ENCODE measurements at regions not wholly inside any gene's neighbourhood (a gene's known extent, or its start where the extent isn't known, plus 50 kb on each side); places are given as distances from the start of the nearest gene placed in this dataset.
"Not testable (repeated sequence)": the region's sequence is repeated elsewhere in the genome, so short reads cannot be mapped to it uniquely, and the experiment has no call there.

DNA sequence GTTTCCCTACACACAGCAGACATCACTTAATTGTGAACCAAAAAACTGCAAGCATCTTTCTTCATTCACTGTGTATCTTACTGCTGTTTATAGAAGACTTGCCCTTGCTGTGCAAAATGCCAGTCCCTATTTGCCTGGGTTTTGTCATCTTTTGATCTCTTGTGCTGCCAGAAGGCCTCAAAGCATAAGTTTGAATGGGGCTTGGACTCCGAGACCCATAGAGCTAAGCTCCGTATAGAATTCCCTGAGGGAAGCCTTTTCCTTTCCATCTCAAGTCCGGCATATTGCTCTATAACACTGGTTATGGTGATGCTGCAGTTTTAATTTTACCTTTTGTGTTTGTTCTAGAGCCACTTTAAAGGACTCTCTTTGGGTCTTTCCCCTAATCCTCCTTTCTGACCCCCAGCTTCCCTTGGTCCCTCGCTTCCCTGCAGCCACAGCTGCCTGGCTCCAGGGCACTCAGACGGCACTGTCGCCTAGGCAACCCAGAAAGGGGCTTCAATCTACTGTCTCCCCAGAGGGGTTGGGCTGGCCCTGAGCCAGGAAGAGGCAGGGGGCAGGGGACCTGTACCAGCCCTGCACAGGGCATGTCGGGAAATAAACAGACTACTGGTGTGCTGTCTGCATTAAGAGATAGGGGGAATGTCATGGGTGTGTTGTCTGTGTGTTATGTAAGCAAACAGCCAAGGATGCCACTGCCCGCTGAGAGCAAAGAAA, 73.4 kb upstream of the MELK start:
- H3K4me3 Mint-ChIP-seq (ENCODE audit: unreplicated experiment), result no peak overlapping the region
- H2AFZ ChIP-seq (ENCODE audit: low read depth, low read length), result no peak overlapping the region
- no peak overlapping the region for H3K27ac ChIP-seq (ENCODE audit: low read depth, low read length)
- peaks cover 14% of the 10 kb centered on the region for H3K27me3 ChIP-seq (ENCODE audit: insufficient read depth, low read length)
- no peaks in the 10 kb centered on the region for H3K36me3 ChIP-seq (ENCODE audit: insufficient read depth, low read length)
- FAIRE-seq (no peak), DNase-seq (ENCODE audit: low read depth) (no peak)
- no peak overlapping the region for H3K4me3 ChIP-seq (ENCODE audit: insufficient read depth, low read depth, low read length)
- no peaks in the 10 kb centered on the region for H3K36me3 Mint-ChIP-seq (ENCODE audit: low read depth, unreplicated experiment)
- TF ChIP-seq, protein P1, sequence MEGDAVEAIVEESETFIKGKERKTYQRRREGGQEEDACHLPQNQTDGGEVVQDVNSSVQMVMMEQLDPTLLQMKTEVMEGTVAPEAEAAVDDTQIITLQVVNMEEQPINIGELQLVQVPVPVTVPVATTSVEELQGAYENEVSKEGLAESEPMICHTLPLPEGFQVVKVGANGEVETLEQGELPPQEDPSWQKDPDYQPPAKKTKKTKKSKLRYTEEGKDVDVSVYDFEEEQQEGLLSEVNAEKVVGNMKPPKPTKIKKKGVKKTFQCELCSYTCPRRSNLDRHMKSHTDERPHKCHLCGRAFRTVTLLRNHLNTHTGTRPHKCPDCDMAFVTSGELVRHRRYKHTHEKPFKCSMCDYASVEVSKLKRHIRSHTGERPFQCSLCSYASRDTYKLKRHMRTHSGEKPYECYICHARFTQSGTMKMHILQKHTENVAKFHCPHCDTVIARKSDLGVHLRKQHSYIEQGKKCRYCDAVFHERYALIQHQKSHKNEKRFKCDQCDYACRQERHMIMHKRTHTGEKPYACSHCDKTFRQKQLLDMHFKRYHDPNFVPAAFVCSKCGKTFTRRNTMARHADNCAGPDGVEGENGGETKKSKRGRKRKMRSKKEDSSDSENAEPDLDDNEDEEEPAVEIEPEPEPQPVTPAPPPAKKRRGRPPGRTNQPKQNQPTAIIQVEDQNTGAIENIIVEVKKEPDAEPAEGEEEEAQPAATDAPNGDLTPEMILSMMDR (IDR thresholded peaks at IDR 0.05; ENCODE audit: insufficient read depth, low read depth, low read length), result no peak
- TF ChIP-seq EZH2 (IDR thresholded peaks at IDR 0.05; ENCODE audit: insufficient read depth, low read length), result no peak
- peaks cover 4% of the 10 kb centered on the region for H3K27me3 Mint-ChIP-seq (ENCODE audit: low read depth, unreplicated experiment)
- H3K4me1 Mint-ChIP-seq (ENCODE audit: low read depth, unreplicated experiment), result no peaks in the 10 kb centered on the region
- H3K9me3 Mint-ChIP-seq (ENCODE audit: unreplicated experiment), result no peaks in the 10 kb centered on the region
- H3K9me3 ChIP-seq (ENCODE audit: insufficient read depth, low read depth, low read length), result no peaks in the 10 kb centered on the region
- H3K79me2 ChIP-seq (ENCODE audit: insufficient read depth, low read length), result no peaks in the 10 kb centered on the region
- H3K27ac Mint-ChIP-seq (ENCODE audit: unreplicated experiment), result no peak overlapping the region
- H4K20me1 ChIP-seq (ENCODE audit: insufficient read depth, low read length), result no peaks in the 10 kb centered on the region
- H3K9ac ChIP-seq (ENCODE audit: low read length), result no peak overlapping the region
- H3K4me2 ChIP-seq (ENCODE audit: low read length), result no peak overlapping the region
- H3K4me1 ChIP-seq (ENCODE audit: insufficient read depth, low read length), result no peaks in the 10 kb centered on the region

DNA sequence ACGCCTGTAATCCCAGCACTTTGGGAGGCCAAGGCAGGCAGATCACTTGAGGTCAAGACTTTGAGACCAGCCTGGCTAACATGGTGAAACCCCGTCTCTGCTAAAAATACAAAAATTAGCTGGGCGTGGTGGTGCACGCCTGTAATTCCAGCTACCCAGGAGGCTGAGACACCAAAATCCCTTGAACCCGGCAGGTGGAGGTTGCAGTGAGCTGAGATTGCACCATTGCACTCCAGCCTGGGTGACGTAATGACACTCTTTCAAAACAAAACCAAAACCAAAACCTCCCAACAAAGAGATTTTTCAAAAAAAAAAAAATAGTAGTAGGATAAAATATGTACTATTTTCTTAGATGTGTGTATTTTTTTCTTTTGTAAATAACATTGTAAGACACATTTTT, 79.1 kb upstream of the MELK start:
- not testable (repeated sequence) for H3K4me2 ChIP-seq (ENCODE audit: low read length); H3K36me3 Mint-ChIP-seq (ENCODE audit: low read depth, unreplicated experiment); H3K4me3 Mint-ChIP-seq (ENCODE audit: unreplicated experiment); H2AFZ ChIP-seq (ENCODE audit: low read depth, low read length); H3K79me2 ChIP-seq (ENCODE audit: insufficient read depth, low read length); H3K27me3 Mint-ChIP-seq (ENCODE audit: low read depth, unreplicated experiment); H3K9ac ChIP-seq (ENCODE audit: low read length); H4K20me1 ChIP-seq (ENCODE audit: insufficient read depth, low read length); H3K9me3 Mint-ChIP-seq (ENCODE audit: unreplicated experiment); H3K4me3 ChIP-seq (ENCODE audit: insufficient read depth, low read depth, low read length); FAIRE-seq; H3K27me3 ChIP-seq (ENCODE audit: insufficient read depth, low read length); DNase-seq (ENCODE audit: low read depth); H3K9me3 ChIP-seq (ENCODE audit: insufficient read depth, low read depth, low read length); H3K4me1 Mint-ChIP-seq (ENCODE audit: low read depth, unreplicated experiment); H3K4me1 ChIP-seq (ENCODE audit: insufficient read depth, low read length); H3K27ac ChIP-seq (ENCODE audit: low read depth, low read length); H3K36me3 ChIP-seq (ENCODE audit: insufficient read depth, low read length)
- H3K27ac Mint-ChIP-seq (ENCODE audit: unreplicated experiment), result peak overlapping the region; percentile 75

DNA sequence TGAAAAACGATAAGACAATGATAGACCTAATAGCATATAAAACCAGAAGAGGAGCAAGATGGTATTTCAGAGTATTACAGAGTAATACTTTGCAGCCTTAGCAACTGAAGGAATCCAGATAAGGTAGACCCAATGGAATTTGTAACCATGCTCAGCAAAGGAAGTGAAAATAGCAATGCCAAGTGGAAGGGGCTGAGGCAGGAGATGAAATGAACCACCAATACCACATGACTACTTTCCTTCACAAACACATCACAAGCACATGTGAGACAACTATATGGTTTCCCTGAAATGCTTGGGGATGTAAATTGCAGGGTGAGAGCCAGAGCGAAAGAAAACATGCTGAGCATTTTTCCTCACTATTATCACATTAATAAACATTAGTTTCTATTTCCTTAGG, 79.8 kb upstream of the MELK start:
- no peak overlapping the region for H3K4me3 Mint-ChIP-seq (ENCODE audit: unreplicated experiment)
- peaks cover 7% of the 10 kb centered on the region for H3K4me1 Mint-ChIP-seq (ENCODE audit: low read depth, unreplicated experiment)
- TF ChIP-seq, protein P1 (IDR thresholded peaks at IDR 0.05; ENCODE audit: insufficient read depth, low read depth, low read length), result no peak
- TF ChIP-seq EZH2 (IDR thresholded peaks at IDR 0.05; ENCODE audit: insufficient read depth, low read length), result no peak
- FAIRE-seq, result peak; percentile 47
- H3K27me3 Mint-ChIP-seq (ENCODE audit: low read depth, unreplicated experiment), result no peaks in the 10 kb centered on the region
- peaks cover 4% of the 10 kb centered on the region for H3K27me3 ChIP-seq (ENCODE audit: insufficient read depth, low read length)
- peak; percentile 34 for DNase-seq (ENCODE audit: low read depth)
- H3K36me3 Mint-ChIP-seq (ENCODE audit: low read depth, unreplicated experiment), result no peaks in the 10 kb centered on the region
- no peak overlapping the region for H3K9ac ChIP-seq (ENCODE audit: low read length)
- no peaks in the 10 kb centered on the region for H3K79me2 ChIP-seq (ENCODE audit: insufficient read depth, low read length)
- H3K4me2 ChIP-seq (ENCODE audit: low read length), result no peak overlapping the region
- peaks cover 2% of the 10 kb centered on the region for H3K9me3 Mint-ChIP-seq (ENCODE audit: unreplicated experiment)
- H3K27ac ChIP-seq (ENCODE audit: low read depth, low read length), result no peak overlapping the region
- peaks cover 9% of the 10 kb centered on the region for H3K4me1 ChIP-seq (ENCODE audit: insufficient read depth, low read length)
- H3K4me3 ChIP-seq (ENCODE audit: insufficient read depth, low read depth, low read length), result no peak overlapping the region
- no peak overlapping the region for H2AFZ ChIP-seq (ENCODE audit: low read depth, low read length)
- no peak overlapping the region for H3K27ac Mint-ChIP-seq (ENCODE audit: unreplicated experiment)
- no peaks in the 10 kb centered on the region for H3K36me3 ChIP-seq (ENCODE audit: insufficient read depth, low read length)
- H4K20me1 ChIP-seq (ENCODE audit: insufficient read depth, low read length), result no peaks in the 10 kb centered on the region
- H3K9me3 ChIP-seq (ENCODE audit: insufficient read depth, low read depth, low read length), result no peaks in the 10 kb centered on the region

All from astrocyte (in vitro differentiated cells and primary cell).